Epithelial cell of esophagus (primary cell): ENCODE measurements at regions not wholly inside any gene's neighbourhood (a gene's known extent, or its start where the extent isn't known, plus 50 kb on each side); places are given as distances from the start of the nearest gene placed in this dataset.

Experiments used
- DNase-seq: peaks from one replicate; pipeline ENCODE4 v3.0.0; 2010; ENCODE audit warnings: low read depth
- H3K4me3 ChIP-seq: 2 replicates; pipeline ENCODE4 v1.5.1; 2011; ENCODE audit warnings: mild to moderate bottlenecking, low read length, control low read depth
- TF ChIP-seq, protein P1 (sequence below): IDR thresholded peaks from 2 replicates; pipeline ENCODE4 v1.5.1; 2011; ENCODE audit warnings: low read depth, mild to moderate bottlenecking, low read length, control low read depth, inconsistent platforms; ENCODE audit not compliant: insufficient read depth; ENCODE audit errors: missing control alignments

DNA sequence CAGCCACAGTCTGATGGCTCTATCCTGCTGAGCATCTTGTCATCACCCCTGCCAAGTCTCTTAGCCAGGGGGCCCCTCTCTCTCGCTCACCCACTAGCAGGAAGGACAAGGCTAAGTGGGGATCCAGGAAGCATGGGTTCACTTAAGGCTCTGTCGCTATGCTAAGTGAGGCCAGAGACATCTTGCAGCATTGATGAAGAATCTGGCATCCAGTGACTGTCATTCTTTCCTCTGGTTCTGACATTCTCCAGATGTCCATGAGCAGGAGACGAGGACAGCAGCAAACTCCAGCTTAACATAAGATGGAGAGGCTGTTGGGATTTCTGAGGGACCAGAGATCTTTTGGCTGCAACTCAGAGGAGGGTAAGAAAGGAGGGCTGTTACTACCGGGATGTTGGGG, 230.2 kb downstream of the TSHZ3 start:
- DNase-seq: no peak
- TF ChIP-seq, protein P1, sequence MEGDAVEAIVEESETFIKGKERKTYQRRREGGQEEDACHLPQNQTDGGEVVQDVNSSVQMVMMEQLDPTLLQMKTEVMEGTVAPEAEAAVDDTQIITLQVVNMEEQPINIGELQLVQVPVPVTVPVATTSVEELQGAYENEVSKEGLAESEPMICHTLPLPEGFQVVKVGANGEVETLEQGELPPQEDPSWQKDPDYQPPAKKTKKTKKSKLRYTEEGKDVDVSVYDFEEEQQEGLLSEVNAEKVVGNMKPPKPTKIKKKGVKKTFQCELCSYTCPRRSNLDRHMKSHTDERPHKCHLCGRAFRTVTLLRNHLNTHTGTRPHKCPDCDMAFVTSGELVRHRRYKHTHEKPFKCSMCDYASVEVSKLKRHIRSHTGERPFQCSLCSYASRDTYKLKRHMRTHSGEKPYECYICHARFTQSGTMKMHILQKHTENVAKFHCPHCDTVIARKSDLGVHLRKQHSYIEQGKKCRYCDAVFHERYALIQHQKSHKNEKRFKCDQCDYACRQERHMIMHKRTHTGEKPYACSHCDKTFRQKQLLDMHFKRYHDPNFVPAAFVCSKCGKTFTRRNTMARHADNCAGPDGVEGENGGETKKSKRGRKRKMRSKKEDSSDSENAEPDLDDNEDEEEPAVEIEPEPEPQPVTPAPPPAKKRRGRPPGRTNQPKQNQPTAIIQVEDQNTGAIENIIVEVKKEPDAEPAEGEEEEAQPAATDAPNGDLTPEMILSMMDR: no peak
- H3K4me3 ChIP-seq: no peak overlapping the region

DNA sequence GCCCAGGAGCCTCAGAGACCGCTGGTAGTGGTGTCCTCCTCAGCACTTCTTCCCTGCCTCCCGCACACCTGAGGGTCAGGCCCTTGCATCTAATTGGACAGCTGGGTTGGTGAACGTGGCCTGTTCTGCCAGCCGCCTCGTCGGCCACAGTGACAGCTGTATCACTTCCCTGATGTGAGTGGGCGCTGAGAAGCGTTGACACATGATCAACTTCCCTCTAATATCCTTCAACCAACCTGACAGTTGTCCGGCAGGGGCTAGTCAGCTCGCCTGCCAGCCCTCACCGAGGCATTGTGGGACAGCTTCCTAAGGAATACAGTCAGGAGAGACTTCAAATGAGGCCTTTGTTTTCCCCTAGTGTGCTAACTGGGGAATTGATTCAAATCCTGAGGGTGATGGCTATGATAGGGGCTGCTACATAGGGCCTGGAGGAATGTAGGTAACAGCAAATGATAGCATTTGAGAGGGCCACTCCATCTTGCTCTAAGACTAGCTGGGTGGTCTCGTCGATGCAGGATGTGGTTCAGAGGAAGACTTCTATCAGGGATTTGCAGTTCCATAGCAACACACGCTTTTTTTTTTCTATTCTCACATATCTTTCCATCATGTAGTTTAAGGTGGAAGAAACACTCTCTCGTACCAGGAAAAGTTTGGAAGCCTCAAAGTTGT, 230.8 kb downstream of the TSHZ3 start:
- DNase-seq: no peak
- no peak overlapping the region for H3K4me3 ChIP-seq
- TF ChIP-seq, protein P1: no peak

DNA sequence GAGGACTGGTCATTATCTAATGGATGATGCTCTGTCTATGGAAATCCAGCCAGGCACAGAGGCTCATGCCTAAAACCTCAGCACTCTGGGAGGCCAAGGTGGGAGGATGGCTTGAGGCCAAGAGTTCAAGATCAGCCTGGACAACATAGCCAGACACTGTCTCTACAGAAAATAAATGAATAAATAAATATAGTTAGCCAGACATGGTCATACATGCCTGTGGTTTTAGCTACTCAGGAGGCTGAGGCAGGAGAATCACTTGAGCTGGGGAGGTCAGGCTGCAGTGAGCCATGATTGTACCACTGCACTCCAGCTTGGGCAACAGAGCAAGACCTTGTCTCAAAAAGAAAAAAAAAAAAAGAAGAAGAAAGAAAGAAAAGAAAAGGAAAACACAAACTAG, 234.7 kb downstream of the TSHZ3 start:
- no peak overlapping the region for H3K4me3 ChIP-seq
- TF ChIP-seq, protein P1: no peak

DNA sequence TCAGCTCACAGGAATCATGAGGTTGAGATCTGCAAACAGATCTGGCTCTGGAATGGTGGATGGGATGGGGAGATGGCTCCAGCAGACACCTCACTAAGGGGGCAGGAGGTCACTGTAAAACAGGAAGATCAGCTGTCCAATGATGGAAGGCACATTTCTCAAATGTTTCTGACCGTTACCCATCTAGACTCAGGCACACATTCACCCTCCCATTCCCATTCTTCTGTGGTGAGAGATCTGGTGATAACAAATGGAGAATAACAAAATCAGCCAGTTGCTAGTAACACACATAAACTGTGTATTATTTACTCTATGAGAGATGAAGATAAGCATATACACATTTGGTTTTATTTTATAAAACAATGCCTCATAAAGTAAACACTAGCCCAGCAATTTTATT, 235.9 kb downstream of the TSHZ3 start:
- no peak for DNase-seq
- H3K4me3 ChIP-seq: no peak overlapping the region
- TF ChIP-seq, protein P1: no peak

More for the DNA sequence above, 234.7 kb downstream of the TSHZ3 start:
- no peak for DNase-seq

DNA sequence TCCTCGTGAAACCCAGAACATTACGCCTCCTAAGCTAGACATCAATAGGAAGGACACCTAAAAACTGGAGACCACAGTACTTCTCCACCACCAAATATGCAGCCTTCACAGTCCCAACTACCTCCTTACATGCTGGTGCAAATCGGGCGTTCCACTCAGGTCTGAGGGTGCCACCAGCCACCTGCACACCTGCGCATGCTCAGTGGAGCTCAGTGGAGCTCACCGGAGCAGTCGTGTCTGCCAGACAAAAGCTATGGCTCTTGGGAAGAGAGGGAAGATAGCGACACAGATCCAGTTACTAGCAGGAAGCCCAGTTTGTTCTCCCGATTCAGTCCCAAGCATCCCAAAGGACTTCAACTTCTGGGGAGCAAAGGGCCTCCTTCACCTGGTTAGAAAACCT, 237.1 kb downstream of the TSHZ3 start:
- no peak for DNase-seq
- TF ChIP-seq, protein P1: no peak
- H3K4me3 ChIP-seq: no peak overlapping the region

DNA sequence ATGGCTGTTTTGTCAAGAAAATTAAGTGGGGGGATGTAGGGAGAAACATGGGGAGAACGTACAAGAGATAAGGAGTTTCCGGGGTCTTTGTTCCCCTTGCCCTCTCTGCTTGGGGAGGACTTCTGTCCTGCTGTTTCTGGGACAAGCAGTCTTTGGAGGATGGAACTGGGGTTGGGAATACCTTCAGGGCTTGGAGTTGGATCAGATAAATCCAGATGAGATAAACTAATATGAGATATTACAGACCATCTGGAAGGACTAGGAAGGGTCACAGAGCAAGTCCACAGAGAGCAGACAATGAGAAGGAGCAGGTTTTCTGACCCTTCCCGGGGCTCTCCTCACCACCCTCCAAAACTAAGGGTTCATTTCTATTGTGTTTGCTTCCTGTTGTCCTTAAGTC, 237.5 kb downstream of the TSHZ3 start:
- DNase-seq: no peak
- no peak overlapping the region for H3K4me3 ChIP-seq
- TF ChIP-seq, protein P1: no peak

DNA sequence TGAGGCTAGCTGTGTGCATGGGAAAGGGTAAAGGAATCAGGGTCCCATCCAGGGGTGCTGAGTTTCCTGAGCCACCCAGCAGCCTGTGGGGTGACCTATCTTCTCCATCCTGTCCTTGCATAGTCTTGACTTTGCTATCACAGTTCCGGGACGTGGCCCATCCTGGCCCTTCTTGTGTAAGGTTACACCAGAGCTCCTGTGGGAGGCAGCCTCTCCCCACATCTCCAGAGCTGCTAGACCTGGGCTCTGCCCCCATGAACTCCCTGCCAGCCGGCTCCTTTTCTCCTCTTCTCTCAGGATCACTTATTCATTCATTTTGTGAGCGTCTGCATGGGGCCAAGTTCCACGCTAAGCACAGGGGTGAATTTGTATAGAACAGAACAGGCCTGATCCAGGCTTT, 238.9 kb downstream of the TSHZ3 start:
- no peak overlapping the region for H3K4me3 ChIP-seq
- TF ChIP-seq, protein P1: peak; percentile 48
- DNase-seq: peak; percentile 72
